ENCODE measurements at regions not wholly inside any gene's neighbourhood (a gene's known extent, or its start where the extent isn't known, plus 50 kb on each side); places are given as distances from the start of the nearest gene placed in this dataset.

DNA sequence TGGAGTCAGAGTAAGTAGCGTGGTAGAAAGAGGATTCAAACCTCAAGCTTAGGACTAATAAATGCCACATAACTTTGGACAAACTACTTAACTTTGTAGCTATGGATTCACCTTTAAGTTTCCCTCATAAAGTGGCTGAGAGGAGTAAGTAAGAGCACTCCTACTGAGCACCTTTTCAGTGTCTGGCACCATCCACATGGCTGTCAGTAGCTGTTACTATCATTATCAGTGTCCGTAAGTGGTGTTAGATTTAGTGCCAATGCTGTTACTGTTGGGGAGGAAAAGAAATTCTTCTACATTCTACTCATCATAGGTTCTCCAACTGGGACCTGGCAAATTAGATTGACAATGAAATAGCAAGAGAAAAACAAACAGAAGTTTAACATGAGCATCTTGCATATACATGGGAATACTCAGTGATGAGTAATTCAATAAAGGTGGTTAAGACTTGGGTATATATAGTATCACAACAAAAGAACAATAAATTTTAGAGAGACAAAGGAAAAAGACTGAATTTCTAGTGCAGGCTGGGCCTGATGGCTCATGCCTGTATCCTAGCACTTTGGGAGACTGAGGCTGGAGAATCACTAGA lies 165.6 kb upstream of the NBEA start:
- DNase-seq: no peak

DNA sequence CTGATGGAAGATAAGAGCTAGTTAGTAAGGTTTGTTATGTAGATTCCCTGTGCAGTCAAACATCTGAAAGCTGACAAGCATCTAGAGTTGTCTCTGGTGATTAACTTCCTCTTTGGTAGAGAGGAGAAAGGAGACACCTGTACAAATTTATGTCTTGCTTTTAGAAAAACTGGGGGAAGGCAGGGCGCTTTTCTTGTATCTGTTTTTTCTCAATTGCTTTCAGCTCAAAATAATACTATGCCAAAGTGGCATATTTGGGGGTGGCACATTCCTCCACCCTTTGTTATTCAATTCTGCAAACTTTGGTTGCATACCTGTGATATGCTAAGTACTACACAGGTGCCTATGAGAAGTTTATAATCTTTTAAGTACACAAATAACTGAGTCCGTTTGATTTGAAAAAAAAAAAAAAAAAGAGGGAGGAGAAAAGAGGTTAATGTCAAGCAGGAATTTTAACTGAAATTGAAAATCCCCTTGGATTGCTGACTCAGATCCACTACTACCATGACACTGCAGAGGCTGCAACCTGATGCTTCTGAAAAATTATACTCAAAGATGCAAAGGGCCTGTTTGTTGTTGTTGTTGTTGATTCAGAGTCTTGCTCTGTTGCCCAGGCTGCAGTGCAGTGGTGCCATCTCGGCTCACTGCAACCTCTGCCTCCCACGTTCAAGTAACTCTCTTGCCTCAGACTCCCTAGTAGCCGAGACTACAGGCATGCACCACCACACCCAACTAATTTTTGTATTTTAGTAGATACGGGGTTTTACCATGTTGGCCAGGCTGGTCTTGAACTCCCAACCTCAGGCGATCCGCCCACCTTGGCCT lies 164.8 kb upstream of the NBEA start:
- no peak for DNase-seq

DNA sequence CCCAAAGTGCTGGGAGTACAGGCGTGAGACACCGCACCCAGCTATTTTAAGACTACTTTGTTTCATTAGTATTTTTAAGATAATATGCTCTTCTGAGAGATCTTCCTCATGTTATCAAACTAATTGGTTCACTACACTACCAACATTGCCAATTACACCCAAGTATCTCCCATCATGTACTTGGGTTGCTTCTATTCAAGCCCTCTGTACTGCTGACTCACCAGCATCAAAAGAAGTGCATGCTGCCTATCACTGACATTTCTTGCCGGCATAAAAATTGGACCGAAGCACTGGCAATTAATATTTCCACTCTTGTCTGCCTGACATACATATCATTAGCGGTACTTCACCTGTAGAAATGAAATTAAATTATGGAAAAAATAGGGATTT lies 164.2 kb upstream of the NBEA start:
- DNase-seq: no peak

DNA sequence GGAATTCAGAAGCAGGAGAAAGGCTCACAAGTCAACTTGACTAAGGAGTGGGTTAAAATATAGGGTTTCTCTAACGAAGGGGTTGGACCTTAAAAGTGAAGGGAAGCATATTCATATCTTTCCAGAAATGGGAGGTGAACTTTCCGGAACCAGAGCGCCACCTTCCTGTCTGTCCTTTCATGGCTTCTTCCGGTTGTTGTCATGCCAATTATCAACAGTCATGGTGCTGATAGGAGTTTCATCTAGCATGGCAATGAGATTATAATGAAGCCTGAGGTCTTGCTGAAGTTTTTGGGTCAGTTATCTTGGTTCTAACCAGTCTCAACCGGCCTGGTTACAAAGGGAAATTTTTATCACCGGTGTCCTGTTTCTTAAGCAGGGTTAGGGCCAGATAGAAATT lies 162.9 kb upstream of the NBEA start:
- DNase-seq: no peak

DNA sequence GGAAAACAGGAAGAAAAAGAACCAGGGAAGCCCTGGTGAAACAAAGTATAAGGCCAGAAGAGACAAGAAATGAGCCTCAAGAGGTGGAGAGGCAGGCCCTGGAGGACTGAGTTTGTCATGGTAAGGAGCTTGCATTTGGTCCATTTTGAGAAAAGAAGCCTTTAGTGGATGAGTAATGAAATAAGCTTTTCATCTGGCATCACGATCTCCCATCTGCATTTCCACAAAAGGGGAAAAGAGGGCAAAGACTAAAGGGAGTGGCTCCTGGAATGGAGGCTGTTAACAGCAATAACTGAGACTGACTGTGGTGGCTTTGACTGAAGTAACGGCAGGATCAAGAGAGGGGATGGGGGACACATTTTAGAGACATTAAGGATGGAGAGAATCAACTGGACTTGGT lies 148.8 kb upstream of the NBEA start:
- DNase-seq: no peak

DNA sequence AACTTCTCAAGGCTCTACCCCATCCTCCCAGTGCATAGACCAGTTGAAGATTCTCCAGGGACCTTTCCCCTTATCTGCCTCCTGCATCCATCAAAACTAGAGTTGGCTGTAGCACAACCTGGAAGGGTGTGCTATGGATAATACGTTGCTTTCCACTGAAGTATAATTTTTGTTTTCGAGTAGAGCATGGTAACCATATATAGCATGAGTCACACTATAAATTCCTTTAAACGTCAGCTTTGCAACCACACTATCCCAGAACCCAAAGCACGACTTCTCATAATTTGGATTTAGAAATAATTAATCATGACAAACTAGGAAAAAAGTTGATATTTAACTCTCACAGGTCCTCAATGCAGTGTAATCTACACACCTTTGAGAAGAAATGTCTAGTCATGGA lies 138.3 kb upstream of the NBEA start:
- DNase-seq: no peak

DNA sequence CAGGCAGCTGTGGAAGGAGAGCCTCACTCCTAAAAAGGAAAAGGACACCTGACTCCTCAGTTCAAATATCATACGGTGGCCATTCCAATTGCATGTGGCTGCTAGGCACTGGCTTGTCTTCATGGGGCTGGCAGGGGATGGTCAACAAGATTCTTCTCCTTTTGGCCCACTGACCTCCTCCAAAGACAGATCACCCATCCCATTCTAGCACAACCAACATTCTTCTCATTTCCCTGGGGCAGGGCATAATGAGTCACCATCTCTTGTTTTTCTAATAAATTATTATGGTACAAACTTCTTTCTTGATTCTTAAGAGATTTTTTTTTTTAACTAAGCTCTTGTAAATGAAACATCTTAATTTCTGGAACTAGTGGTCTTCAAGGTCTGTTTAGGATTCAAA lies 136.7 kb upstream of the NBEA start:
- no peak for DNase-seq

DNA sequence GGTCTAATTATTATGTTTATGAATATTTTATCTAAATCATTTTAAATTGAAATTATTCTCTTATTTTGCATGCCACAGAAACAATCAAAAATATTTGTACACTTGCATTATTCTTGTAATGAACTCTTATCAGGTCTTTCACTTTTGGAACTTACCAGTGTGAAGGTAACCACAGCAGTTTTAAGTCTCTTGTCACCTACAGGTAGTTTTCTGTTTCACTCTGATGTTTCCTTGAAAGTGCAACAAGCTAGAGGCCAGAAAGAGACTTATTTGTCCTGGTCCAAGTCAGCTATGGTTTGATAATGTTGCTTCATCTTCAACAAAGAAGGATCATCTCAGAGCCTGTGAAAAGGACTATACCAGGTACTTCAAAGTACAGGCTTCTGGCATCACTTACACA lies 133.4 kb upstream of the NBEA start:
- no peak for DNase-seq

DNA sequence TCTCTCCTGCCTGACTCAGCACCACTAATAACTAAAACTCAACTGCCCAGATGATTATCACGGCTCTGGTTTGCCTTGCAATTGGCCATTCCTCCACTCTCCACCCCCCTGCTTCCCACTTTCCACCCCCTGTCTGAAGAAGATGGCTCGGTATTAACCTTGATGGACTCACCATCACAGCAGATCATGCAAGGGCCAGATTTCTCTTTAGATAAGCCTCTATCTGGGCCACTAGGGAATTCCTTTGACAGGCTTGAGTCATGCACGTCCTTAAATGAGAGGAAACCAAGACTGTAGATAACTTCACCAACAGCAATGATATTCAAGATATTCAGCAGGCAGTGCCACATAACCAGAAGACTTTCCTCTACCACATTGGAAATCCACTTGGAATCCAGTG lies 131.1 kb upstream of the NBEA start:
- DNase-seq: no peak

DNA sequence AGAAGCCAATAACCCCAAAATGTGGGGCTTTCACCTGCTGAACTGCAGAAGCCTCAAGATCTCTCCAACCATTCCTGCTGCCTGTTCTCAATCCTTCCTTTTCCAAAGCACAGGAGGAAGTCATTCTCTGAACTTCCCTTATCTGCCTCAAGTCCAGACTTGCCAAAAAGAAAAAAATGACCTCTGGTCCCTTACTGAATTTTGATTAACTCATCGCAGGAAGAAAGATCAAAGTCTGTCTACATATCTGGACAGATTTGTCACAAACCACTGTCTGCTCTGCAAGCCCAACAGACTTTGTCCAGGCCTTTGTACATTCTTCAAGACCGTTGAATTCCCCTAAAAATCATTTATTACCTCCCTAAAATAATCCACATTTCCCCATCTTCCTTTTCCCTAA lies 126.5 kb upstream of the NBEA start:
- DNase-seq: no peak

DNA sequence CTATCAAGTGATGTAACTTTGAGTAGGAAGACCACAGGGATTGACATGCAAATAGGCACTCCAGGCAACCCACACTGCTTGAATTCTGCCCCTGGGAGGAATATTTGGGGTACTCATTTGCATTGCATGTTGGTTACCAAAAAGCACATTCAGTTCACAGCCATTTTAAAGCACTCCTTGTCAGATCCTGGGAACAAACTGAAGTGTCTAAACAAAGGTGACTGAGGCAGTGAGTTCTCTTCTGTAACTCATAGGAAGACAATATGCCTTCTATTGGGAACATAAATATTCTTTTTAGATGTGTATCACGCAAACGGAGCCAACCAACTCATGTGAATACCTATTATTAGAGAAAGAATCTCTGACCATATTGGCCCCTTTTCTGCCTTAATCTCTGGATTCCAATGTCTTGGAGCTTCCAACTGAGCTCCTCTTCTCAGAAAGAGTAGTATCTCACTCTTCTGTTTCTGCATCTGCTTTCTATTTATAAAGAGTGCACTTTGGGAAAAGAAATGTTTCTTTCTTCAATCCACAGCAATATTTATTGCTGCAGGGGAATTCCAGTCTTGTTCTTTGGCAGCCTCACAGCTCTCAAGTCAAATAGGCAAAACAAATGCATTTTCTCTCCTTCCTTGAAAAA lies 125.7 kb upstream of the NBEA start:
- peak in 1 of 51 donors; percentile 19 for DNase-seq

DNA sequence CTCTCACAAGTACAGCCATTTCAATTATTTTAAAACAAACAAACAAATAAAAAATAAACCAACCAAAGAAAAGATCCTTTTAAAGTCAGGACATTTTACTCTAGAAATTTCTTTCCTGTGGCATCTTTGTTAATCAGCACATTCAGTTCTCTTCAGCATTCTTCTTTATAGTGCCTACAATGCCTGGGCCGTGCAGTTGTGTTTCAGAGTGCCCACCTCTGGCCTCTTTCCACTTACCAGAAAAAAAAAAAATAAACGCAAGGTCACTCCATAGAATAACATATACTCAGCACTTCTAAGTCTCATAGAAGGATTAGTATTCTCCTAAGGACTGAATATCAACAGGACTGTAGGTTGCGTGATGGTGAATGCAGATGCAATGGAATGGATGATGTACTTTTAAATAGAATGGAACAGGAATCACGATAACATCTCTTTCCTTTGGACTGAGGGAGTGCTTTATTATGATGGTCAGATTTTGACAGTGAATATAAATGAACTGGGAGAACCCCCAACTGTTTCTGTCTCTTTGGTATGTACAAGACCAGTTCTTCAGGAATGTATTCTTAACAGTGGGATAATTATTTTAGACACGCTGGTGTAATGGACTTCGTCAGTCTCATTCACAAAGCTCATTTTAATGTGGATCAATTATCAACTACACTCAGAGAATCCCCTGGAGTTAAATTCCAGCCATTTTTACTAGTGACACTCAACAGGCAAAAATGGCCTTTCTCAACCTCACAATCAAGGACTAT lies 125.0 kb upstream of the NBEA start:
- no peak for DNase-seq

DNA sequence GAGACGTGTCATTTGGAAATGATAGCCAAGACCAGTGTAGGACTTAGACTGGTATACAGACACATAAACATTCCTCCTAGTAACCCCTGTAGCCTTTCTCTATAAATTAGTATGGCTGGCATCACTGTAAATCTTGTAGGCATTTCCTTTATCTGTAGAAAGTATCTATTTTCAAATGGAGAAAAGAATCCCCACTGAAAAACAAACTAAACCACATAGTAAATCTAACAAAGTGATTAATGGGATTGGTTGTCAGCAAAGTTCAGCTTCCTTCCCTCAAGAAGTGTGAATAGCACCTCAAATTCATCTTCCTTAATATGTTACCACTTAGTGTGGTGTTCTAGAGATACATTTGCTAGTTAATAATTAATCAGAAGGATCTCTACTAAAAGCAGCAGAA lies 119.4 kb upstream of the NBEA start:
- no peak for DNase-seq

DNA sequence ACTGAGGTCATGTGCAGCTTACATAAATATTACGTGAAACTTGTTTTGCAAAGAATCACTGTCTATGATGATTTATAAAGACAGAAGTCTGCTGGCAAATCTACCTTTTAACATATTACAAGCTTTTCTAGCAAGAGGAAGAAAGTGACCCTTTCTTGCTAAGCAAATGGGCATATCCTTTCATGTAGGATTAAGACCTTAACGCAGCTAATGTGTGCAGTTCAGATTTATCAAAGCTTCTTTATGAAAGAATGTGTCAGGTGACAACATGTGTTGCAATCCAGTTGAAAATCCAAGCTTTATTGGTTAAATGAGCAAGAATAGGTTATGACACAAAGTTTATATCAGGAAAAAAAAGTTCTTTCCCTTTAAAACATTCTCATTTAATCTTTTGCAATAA lies 115.6 kb upstream of the NBEA start:
- DNase-seq: no peak

DNA sequence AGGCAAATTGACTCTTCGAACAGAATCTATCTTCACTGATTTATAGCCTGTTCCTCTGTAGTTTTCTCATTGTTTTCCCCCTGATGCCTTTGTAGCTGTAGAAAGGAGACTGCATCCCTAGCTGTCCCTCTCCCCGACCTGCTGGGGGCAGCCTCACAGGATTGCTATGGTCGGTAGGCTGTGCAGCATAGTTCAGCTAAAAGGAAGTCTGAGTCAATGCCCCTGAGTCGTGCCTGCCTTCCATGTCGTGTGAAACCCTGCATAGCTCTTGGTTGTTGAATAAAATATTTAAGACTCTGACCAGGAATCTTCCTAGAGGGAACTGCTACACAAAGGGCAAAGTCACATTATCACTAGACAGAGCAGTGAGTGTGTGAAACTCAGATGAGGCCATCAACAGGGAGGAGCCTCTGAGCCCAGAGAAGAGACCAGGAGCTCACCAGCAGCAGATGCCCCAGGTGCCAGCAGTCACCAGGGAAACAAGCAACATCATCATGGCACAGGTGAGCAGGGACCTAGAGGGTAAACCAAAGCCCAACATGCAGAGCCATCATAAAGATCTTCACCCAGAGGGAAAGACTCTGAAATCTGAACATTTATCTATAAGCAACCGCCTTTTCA lies 108.4 kb upstream of the NBEA start:
- no peak for DNase-seq

DNA sequence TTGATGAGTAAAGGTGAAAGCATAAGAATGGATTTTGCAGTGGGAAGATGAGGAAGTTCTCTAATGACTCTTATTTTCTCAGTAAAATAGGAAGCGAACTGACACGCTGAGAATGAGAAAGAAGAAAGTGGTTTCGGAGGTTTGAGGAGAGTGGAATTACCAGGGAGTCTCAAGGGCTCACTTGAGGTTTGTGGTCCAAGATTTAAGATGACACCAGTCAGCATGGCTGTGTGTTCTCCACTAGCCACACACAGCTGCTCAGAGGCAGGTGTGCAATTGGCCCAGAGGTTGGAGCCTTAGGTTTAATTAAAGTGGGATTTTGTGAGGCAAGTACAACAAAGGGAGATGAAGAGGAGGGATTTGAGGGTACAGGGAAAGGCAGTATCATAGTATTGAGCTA lies 99.6 kb upstream of the NBEA start:
- DNase-seq: no peak

DNA sequence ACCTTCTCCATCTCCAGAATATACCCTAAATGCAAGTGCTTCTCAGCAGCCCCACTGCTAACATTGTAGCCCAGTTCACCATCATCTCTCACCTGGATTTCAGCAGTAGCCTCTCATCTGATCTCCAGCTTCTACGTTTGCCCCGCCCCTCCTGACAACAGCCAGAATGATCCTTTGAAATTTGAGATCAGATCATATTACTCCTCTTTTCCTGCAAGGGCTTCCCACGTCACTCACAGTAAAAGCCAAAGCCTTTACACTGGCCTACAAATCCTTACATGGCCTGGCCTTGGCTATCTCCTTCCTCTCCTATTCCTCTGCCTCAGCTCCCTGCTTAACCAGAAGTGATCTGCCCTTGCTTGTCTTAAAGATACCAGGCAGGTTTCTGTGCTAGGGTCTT lies 94.3 kb upstream of the NBEA start:
- DNase-seq: no peak

DNA sequence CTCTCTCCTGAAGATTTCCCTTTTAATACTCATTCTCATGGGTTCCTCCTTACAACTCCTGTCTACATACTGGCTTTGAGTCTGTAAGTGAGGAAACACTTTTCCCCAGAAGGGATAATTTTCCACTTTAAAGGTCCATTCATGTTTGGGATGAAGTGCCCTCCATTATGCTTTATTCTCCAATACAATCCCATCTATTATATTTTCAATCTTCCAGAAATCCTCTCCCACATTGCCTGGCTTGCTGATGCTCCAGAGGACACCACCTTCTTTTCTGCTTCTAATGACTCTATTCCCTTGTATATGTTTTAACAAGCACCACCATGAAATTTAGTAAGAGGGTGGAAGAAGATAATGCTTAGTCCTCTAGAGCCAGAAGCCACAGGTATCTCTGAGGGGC lies 92.7 kb upstream of the NBEA start:
- no peak for DNase-seq

DNA sequence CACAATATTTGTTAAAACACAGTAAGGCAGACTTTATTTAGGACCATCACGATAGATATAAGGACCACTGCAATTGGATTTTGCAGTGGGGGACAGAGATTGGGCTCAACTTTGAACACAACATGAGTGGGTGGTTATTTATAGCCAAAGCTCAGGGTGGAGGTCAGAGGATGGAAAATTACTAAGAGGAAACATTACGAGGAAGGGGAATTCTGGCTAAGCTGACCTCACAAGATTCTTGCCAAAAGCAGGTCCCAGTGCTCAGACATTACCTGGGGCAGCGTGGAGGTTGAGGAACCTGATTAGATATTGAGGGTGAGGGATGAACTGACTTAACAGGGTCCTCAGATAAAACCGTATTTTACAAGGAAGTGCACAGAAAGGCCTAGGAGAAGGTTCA lies 88.9 kb upstream of the NBEA start:
- DNase-seq: no peak

DNA sequence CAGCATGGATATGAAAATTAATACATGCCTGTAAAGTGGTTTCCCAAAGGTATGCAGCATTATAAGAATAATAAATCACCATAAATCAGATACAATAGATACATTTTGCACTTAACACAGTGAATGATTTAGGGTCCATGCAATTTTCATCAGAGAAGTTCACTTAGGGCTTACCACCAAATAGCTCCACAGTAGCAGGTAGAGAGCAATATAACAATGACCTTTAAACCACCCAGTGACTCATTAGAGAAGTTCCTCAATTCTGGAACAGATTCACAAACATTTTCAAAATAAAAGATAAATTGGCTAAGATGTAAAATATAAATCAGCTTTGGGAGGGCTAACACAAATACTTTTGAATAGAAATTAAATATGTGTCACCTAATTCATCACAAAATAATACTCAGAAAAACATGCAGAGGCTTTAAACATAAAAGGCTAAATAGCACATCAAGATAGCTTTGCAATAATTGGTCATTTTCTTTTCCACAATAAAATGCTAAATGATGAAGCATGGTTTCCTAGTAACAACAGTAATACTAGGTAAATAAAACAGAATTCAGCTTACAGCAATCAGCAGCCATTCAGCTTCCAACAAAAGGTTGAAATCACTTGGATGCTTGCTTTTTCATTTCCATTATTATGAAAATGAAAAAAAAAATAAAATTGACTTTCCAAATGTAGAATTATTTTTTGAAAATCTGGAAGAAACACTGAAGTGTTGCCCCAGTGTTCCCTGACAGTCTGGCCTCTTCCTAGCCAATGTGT lies 84.3 kb upstream of the NBEA start:
- no peak for DNase-seq

DNA sequence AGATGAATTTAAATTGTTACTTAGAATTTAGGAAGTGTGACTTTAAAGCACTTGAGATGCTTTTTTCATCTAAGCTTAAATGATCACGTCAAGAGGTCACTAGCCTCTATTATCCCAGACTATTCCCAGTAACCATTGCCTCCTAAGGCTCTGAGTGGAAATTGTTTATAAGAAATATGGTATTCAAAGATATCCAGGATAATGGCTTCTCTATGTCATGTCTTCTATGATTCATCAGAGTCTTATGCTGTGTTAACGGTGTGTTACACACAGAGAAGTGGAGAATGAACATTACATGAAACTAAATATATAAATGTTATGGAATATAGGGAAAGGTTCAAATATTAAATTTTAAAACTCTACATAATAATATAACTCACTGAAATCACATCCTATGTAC lies 79.8 kb upstream of the NBEA start:
- no peak for DNase-seq

All from hypothalamus (tissue), 51 donors.